MCF 10A (cell line): ENCODE measurements at regions not wholly inside any gene's neighbourhood (a gene's known extent, or its start where the extent isn't known, plus 50 kb on each side); places are given as distances from the start of the nearest gene placed in this dataset.

Experiments
- BruUV-seq: library from RNA; stranded (reverse); fragments of 400-500 nt; replicated peaks from 2 replicates; lab custom pipeline; 2021; lab: Mats Ljungman, UMichigan
- CTCF ChIA-PET: fragments of 300-600 bp; sonication (Branson Sonifier 250); formaldehyde crosslinking; extraction: SDS; loops from one replicate; lab custom pipeline; 2021; ENCODE audit warnings: antibody characterized with exemption, inconsistent platforms; lab: Yijun Ruan, JAX
- POLR2A ChIA-PET: fragments of 300-600, 350-650 bp; sonication (Branson Sonifier 250); formaldehyde crosslinking; extraction: SDS; loops from one replicate; lab custom pipeline; 2020; ENCODE audit warnings: antibody characterized with exemption, inconsistent platforms; lab: Yijun Ruan, JAX
- DNase-seq: peaks from one replicate; pipeline ENCODE4 v3.0.0-alpha.2; 2018; ENCODE audit not compliant: unreplicated experiment
- H3K27ac Mint-ChIP-seq: one replicate; pipeline ENCODE4 v1.8.0; 2022; ENCODE audit warnings: mild to moderate bottlenecking, low read depth, mixed read lengths; ENCODE audit not compliant: unreplicated experiment
- H3K27me3 Mint-ChIP-seq: one replicate; pipeline ENCODE4 v1.8.0; 2022; ENCODE audit warnings: mixed read lengths; ENCODE audit not compliant: insufficient read depth, unreplicated experiment
- H3K36me3 Mint-ChIP-seq: one replicate; pipeline ENCODE4 v1.8.0; 2022; ENCODE audit warnings: mild to moderate bottlenecking, moderate library complexity, mixed read lengths; ENCODE audit not compliant: insufficient read depth, unreplicated experiment
- H3K4me1 Mint-ChIP-seq: one replicate; pipeline ENCODE4 v1.8.0; 2022; ENCODE audit warnings: mixed read lengths; ENCODE audit not compliant: insufficient read depth, unreplicated experiment
- H3K4me3 Mint-ChIP-seq: one replicate; pipeline ENCODE4 v1.8.0; 2022; ENCODE audit warnings: mild to moderate bottlenecking, moderate library complexity, mixed read lengths; ENCODE audit not compliant: unreplicated experiment
- H3K9me3 Mint-ChIP-seq: one replicate; pipeline ENCODE4 v1.8.0; 2022; ENCODE audit warnings: mixed read lengths; ENCODE audit not compliant: unreplicated experiment
- intact Hi-C: fragments of 100-400 bp; cut with micrococcal nuclease; formaldehyde crosslinking; loops from 2 replicates; pipeline ENCODE4 v1.14.1; 2022
- TF ChIP-seq, protein P1 (sequence below): fragments of 200-600 bp; IDR thresholded peaks from one replicate; pipeline ENCODE4 v1.8.0; 2022; ENCODE audit warnings: antibody characterized with exemption, mild to moderate bottlenecking; ENCODE audit not compliant: unreplicated experiment

DNA sequence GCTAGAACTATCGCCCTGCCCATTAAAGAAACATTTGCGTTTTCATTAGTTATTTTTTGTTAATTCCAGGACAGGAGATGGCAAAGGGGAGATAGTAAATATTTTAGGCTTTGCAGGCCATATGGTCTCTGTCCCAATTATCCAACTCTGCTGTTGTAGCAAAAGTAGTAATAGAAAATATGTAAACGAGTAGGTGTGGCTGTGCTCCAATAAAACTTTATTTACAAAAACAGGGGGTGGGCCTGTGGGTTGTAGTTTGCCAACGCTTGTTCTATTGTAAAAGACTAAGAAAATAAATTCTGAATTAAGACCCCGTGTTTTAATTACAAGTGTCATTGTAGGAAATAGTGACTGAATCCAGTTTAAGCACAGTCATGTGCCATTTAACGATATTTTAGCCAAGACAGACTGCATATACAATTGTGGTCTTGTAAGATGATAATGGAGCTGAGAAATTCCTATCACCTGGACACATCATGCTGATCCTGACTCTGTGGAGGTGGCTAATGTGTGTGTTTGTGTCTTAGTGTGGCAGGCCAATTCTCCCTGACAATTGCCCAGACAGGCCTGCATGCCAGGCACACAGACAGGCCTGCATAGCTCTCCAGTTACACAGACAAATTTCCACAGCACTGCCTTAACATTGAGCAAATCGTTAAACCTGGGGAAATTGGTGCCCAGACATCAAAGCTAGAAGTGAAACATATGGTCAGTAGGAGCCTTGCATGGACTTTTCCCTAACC lies 76.4 kb downstream of the SKA1 start:
- H3K36me3 Mint-ChIP-seq, result peaks cover 8% of the 10 kb centered on the region
- ChIA-PET POLR2A (no interaction called here), CTCF (interaction anchor here (1.8 kb wide), 1 partner anchor 23 kb away, joined by 15 read pairs; no protein-coding TSS in a partner anchor)
- no peaks in the 10 kb centered on the region for H3K27me3 Mint-ChIP-seq
- no TSS peak for BruUV-seq
- no peaks in the 10 kb centered on the region for H3K9me3 Mint-ChIP-seq
- DNase-seq, result no peak
- intact Hi-C loops, result no loop called here
- TF ChIP-seq, protein P1, sequence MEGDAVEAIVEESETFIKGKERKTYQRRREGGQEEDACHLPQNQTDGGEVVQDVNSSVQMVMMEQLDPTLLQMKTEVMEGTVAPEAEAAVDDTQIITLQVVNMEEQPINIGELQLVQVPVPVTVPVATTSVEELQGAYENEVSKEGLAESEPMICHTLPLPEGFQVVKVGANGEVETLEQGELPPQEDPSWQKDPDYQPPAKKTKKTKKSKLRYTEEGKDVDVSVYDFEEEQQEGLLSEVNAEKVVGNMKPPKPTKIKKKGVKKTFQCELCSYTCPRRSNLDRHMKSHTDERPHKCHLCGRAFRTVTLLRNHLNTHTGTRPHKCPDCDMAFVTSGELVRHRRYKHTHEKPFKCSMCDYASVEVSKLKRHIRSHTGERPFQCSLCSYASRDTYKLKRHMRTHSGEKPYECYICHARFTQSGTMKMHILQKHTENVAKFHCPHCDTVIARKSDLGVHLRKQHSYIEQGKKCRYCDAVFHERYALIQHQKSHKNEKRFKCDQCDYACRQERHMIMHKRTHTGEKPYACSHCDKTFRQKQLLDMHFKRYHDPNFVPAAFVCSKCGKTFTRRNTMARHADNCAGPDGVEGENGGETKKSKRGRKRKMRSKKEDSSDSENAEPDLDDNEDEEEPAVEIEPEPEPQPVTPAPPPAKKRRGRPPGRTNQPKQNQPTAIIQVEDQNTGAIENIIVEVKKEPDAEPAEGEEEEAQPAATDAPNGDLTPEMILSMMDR, result no peak
- H3K27ac Mint-ChIP-seq, result peak overlapping the region; percentile 27
- no peak overlapping the region for H3K4me3 Mint-ChIP-seq
- H3K4me1 Mint-ChIP-seq, result peaks cover 23% of the 10 kb centered on the region

DNA sequence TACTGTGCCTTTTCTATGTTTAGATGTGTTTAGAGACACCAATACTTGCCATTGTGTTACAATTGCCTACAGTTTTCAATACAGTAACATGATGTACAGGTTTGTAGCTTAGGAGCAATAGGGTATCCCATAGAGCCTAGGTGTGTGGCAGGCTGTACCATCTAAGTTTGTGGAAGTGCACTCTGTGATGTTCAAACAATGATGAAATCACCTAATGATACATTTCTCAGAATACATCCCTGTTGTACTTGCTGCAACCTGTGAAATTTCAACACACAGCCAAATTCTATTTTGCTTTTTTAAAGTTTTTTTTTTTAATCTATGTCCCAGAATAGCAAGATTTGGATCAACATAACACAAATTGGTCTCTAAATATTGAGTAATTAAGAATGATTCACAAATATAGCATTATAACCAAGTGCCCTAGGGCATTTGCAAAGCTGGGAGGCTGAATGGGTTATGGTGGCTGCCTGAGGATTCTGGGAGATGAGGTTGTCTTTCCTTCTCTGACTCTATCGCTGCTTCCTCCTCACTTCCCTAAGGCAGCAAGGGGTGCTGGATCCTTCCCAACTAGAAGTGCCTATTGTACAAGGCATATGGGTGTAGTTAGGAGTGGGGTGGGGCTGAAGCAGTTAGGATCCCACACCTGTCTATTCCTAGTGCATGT lies 78.3 kb downstream of the SKA1 start:
- CTCF ChIA-PET, result interaction anchor here (1.5 kb wide), 1 partner anchor 24 kb away, joined by 6 read pairs; no protein-coding TSS in a partner anchor
- TF ChIP-seq, protein P1, result no peak
- peak overlapping the region; percentile 84 for H3K27ac Mint-ChIP-seq

DNA sequence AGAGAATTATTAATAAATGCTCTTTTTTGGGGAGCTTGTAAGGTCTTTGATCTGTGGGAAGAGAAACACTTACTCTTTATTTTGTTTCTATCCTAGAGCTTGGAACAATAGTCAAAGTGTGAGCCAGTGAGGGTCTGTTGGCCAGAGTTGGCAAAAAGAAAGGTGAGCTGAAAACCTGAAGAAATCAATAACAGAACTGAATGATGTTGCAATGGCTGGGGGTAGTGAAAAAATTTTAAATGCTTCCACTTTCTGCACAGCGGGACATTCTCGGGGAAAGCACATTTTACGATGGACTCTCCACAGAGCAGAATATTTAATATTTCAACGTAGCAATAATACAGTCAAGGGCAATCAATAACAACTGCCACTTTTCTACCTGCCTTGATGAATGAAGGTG lies 78.9 kb downstream of the SKA1 start:
- TF ChIP-seq, protein P1, result no peak
- ChIA-PET POLR2A (interaction anchor here (1.1 to 1.7 kb wide), 2 partner anchors 197 to 597 kb away, joined by 3 read pairs; no protein-coding TSS in a partner anchor), CTCF (interaction anchor here (0.6 to 1.5 kb wide), 3 partner anchors 25 to 403 kb away, joined by 3 to 6 read pairs (median 3); no protein-coding TSS in a partner anchor)
- H3K27me3 Mint-ChIP-seq, result no peaks in the 10 kb centered on the region
- peak overlapping the region; percentile 10 for H3K4me3 Mint-ChIP-seq
- no peak for DNase-seq
- peaks cover 8% of the 10 kb centered on the region for H3K36me3 Mint-ChIP-seq
- BruUV-seq, result no TSS peak
- intact Hi-C loops, result no loop called here
- H3K9me3 Mint-ChIP-seq, result no peaks in the 10 kb centered on the region
- peaks cover 23% of the 10 kb centered on the region for H3K4me1 Mint-ChIP-seq
- peak overlapping the region; percentile 84 for H3K27ac Mint-ChIP-seq

More for the DNA sequence above, 78.3 kb downstream of the SKA1 start:
- BruUV-seq, result no TSS peak
- Mint-ChIP-seq H3K36me3 (peaks cover 8% of the 10 kb centered on the region), H3K4me1 (peaks cover 23% of the 10 kb centered on the region), H3K4me3 (no peak overlapping the region), H3K9me3 (no peaks in the 10 kb centered on the region), H3K27me3 (no peaks in the 10 kb centered on the region)
- DNase-seq, result peak; percentile 91
- intact Hi-C loops, result no loop called here
- POLR2A ChIA-PET, result interaction anchor here (1.1 to 1.7 kb wide), 2 partner anchors 197 to 598 kb away, joined by 3 read pairs; no protein-coding TSS in a partner anchor

DNA sequence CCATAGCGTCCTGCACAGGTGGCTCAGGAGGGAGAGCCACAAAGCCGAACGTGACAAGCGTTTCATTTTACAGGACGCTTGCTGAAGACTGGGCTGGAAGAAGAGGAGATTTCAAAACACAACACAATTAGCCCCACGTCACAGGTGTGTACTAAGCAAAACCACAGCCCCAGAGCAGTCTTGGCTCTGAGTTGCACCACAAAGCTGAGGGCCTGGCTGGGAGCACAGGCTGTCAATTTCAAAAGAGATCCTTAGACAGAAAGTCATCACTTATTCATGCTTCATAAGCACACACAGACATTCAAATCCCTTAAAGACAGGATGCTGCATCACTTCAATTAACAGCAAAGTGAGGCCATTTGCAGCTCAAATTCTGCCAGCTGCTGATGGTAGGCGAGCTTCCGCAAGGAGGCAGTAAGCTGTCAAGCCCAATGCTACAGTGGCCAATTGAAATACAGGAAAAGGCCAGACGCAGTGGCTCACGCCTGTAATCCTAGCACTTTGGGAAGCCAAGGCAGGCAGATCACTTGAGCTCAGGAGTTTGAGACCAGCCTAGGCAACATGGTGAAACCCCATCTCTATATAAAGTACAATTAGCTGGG lies 79.6 kb downstream of the SKA1 start:
- peak overlapping the region; percentile 84 for H3K27ac Mint-ChIP-seq
- CTCF ChIA-PET, result interaction anchor here (0.6 to 1.5 kb wide), 8 partner anchors 10 to 404 kb away, joined by 3 to 7 read pairs (median 4); no protein-coding TSS in a partner anchor
- peaks cover 8% of the 10 kb centered on the region for H3K36me3 Mint-ChIP-seq
- POLR2A ChIA-PET, result interaction anchor here (0.9 to 1.7 kb wide), 4 partner anchors 10 to 597 kb away, joined by 3 to 5 read pairs (median 4); no protein-coding TSS in a partner anchor
- H3K4me1 Mint-ChIP-seq, result peaks cover 23% of the 10 kb centered on the region
- intact Hi-C loops, result no loop called here
- peak; percentile 89 for DNase-seq
- H3K4me3 Mint-ChIP-seq, result peak overlapping the region; percentile 10
- BruUV-seq, result no TSS peak
- no peaks in the 10 kb centered on the region for H3K9me3 Mint-ChIP-seq
- TF ChIP-seq, protein P1, result no peak
- H3K27me3 Mint-ChIP-seq, result no peaks in the 10 kb centered on the region
